ENCODE measurements at regions not wholly inside any gene's neighbourhood (a gene's known extent, or its start where the extent isn't known, plus 50 kb on each side); places are given as distances from the start of the nearest gene placed in this dataset.

GRCh38 chr20:48189181-48189580 is 403.9 kb upstream of the SULF2 start (continued):
- TF ChIP-seq ZNF670 (CRISPR knock-in tag; IDR thresholded peaks at IDR 0.05; ENCODE audit: borderline replicate concordance), result no peak
- 0 out of 2 replicates have a peak, but pooled peaks have one; percentile 30 for TF ChIP-seq FOXO1 (CRISPR knock-in tag; IDR thresholded peaks at IDR 0.05)
- TF ChIP-seq IRF2 (CRISPR knock-in tag; IDR thresholded peaks at IDR 0.05), result peak; percentile 49; the same call in 1 of the 2 replicates
- 0 out of 2 replicates have a peak, but pooled peaks have one; percentile 25 for TF ChIP-seq HNF1B (CRISPR knock-in tag; IDR thresholded peaks at IDR 0.05)
- TF ChIP-seq ZBTB7B (CRISPR knock-in tag; IDR thresholded peaks at IDR 0.05), result peak; percentile 47; the same call in 1 of the 2 replicates
- no peak for TF ChIP-seq XRCC5 (optimal IDR thresholded peaks at IDR 0.05; ENCODE audit: low read length)
- no peak for TF ChIP-seq ZSCAN25 (CRISPR knock-in tag; IDR thresholded peaks at IDR 0.05)
- TF ChIP-seq CREB1 (IDR thresholded peaks at IDR 0.05), result no peak
- TF ChIP-seq CREB1 (CRISPR knock-in tag; IDR thresholded peaks at IDR 0.05), result no peak

- intact Hi-C loops (cut with micrococcal nuclease; ENCODE audit: unreplicated experiment), result no loop called here
- H3K9ac ChIP-seq (ENCODE audit: insufficient read depth, low read depth, low read length), result no peak overlapping the region
- no peak overlapping the region for H3K4me3 ChIP-seq (replicated peaks in 1 of 3; ENCODE audit: insufficient read depth in 1 of 3, low read depth in 2 of 3, low read length in 3 of 3)
- no peak for TF ChIP-seq CCDC6 (CRISPR knock-in tag; IDR thresholded peaks at IDR 0.05)
- no peak for TF ChIP-seq IKZF4 (CRISPR knock-in tag; IDR thresholded peaks at IDR 0.05; ENCODE audit: borderline replicate concordance, low read depth, not compliant biosample characterization)
- TF ChIP-seq ZBTB46 (CRISPR knock-in tag; IDR thresholded peaks at IDR 0.05; ENCODE audit: borderline replicate concordance), result no peak
- no peak for TF ChIP-seq ZNF720 (CRISPR knock-in tag; IDR thresholded peaks at IDR 0.05)
- TF ChIP-seq CBFB (CRISPR knock-in tag; IDR thresholded peaks at IDR 0.05), result no peak
- no peak for TF ChIP-seq AFF4 (CRISPR knock-in tag; IDR thresholded peaks at IDR 0.05)
- peaks cover 1 to 3% of the 10 kb centered on the region in 2 experiments; a peak in 1 of 5 replicates for H3K27me3 ChIP-seq (ENCODE audit: control insufficient read depth in 1 of 2, insufficient read depth in 2 of 2, low read length in 2 of 2)
- H3K9me3 ChIP-seq (ENCODE audit: low read length), result no peaks in the 10 kb centered on the region
- ChIA-PET CTCF (ENCODE audit: low intra/inter-chr PET ratio, low total read pairs) (no interaction called here), POLR2A (no interaction called here)
- no peaks in the 10 kb centered on the region for H4K20me1 ChIP-seq (ENCODE audit: insufficient read depth, low read length)
- no TSS peak for BruUV-seq (replicated peaks)
- H2AFZ ChIP-seq (ENCODE audit: low read length), result no peak overlapping the region
- no peak for ATAC-seq
- no peak overlapping the region for H3K4me2 ChIP-seq (ENCODE audit: low read depth, low read length)
- in situ Hi-C loops (cut with HindIII; ENCODE audit: extremely low pct_ligation_motif_present, low pct_unique_long_range_greater_than_20kb), result no loop called here
- H3K36me3 ChIP-seq (replicated peaks in 1 of 2; ENCODE audit: control insufficient read depth in 1 of 2, insufficient read depth in 2 of 2, low read length in 2 of 2), result no peaks in the 10 kb centered on the region
- peaks cover 13% of the 10 kb centered on the region for H3K4me1 ChIP-seq (ENCODE audit: insufficient read depth, low read length)
- no peak for DNase-seq (ENCODE audit: low spot score)
- 45% methylated on average over 7 of the region's 7 CpGs for WGBS (ENCODE audit: low lambda C conversion rate)
- H3K27ac ChIP-seq (ENCODE audit: extremely low read length, insufficient read depth, low read length), result no peak overlapping the region
- no peaks in the 10 kb centered on the region for H3K79me2 ChIP-seq (ENCODE audit: insufficient read depth, low read length)
- FAIRE-seq, result no peak
Measured at GRCh38 chr20:48187851-48188250, 402.6 kb upstream of the SULF2 start.
